IMR-90 (cell line): ENCODE measurements at regions not wholly inside any gene's neighbourhood (a gene's known extent, or its start where the extent isn't known, plus 50 kb on each side); places are given as distances from the start of the nearest gene placed in this dataset.

Experiments used
- ATAC-seq: fragments of 200-7000 bp; cut with Tn5 transposase; 2 replicates; pipeline ENCODE4 v1.9.1; 2020; ENCODE audit warnings: low read depth, mild to moderate bottlenecking, moderate library complexity
- BruUV-seq: library from RNA; stranded (reverse); fragments of 400-500 nt; replicated peaks from 2 replicates; lab custom pipeline; 2021; lab: Mats Ljungman, UMichigan
- CTCF ChIA-PET: fragments of 300-600 bp; formaldehyde crosslinking; extraction: SDS; loops from one replicate; lab custom pipeline; 2021; ENCODE audit warnings: antibody characterized with exemption; lab: Yijun Ruan, JAX
- POLR2A ChIA-PET: fragments of 300-600 bp; sonication (Branson Sonifier 250); formaldehyde crosslinking; loops from one replicate; lab custom pipeline; 2022; ENCODE audit warnings: antibody characterized with exemption; ENCODE audit not compliant: unreplicated experiment; lab: Charles Lee
- DNase-seq: peaks from one replicate; pipeline ENCODE4 v3.0.0; 2013
- H2AFZ ChIP-seq: replicated peaks from 2 replicates; pipeline ENCODE3; 2013; ENCODE audit warnings: low read length, mild to moderate bottlenecking; ENCODE audit not compliant: poor library complexity
- H2AK5ac ChIP-seq: 2 replicates; pipeline ENCODE4 v1.6.1; 2013; ENCODE audit warnings: low read depth, low read length, inconsistent platforms
- H2AK9ac ChIP-seq: replicated peaks from 2 replicates; pipeline ENCODE3; 2013; ENCODE audit warnings: mild to moderate bottlenecking, low read depth, low read length, moderate library complexity; ENCODE audit not compliant: poor library complexity
- H2BK120ac ChIP-seq: 2 replicates; pipeline ENCODE4 v1.6.1; 2013; ENCODE audit warnings: low read depth, low read length, inconsistent platforms
- H2BK15ac ChIP-seq: 3 replicates; pipeline ENCODE4 v1.6.1; 2013; ENCODE audit warnings: low read depth, low read length, inconsistent platforms
- H2BK20ac ChIP-seq: 2 replicates; pipeline ENCODE4 v1.6.1; 2013; ENCODE audit warnings: low read depth, mild to moderate bottlenecking, inconsistent platforms, low read length, moderate library complexity
- H2BK5ac ChIP-seq: 2 replicates; pipeline ENCODE4 v1.6.1; 2013; ENCODE audit warnings: mild to moderate bottlenecking, low read depth, low read length, inconsistent platforms; ENCODE audit not compliant: poor library complexity, severe bottlenecking
- H3K14ac ChIP-seq: replicated peaks from 2 replicates; pipeline ENCODE4 v1.6.1; 2013; ENCODE audit warnings: low read depth, low read length, inconsistent platforms
- H3K18ac ChIP-seq: 2 replicates; pipeline ENCODE4 v1.6.1; 2013; ENCODE audit warnings: low read depth, low read length, control low read depth
- H3K23ac ChIP-seq: 2 replicates; pipeline ENCODE4 v1.6.1; 2013; ENCODE audit warnings: low read depth, low read length, inconsistent platforms
- H3K27ac ChIP-seq: 2 replicates; pipeline ENCODE4 v1.5.1; 2013; ENCODE audit warnings: mild to moderate bottlenecking, control low read depth, low read length; ENCODE audit not compliant: insufficient read depth
- H3K27me3 ChIP-seq: 2 replicates; pipeline ENCODE4 v1.6.1; 2013; ENCODE audit warnings: low read length; ENCODE audit not compliant: control insufficient read depth, insufficient read depth
- H3K36me3 ChIP-seq: 2 replicates; pipeline ENCODE4 v1.6.1; 2013; ENCODE audit warnings: low read length, mixed read lengths; ENCODE audit not compliant: control insufficient read depth, insufficient read depth
- H3K4ac ChIP-seq: 2 replicates; pipeline ENCODE4 v1.6.1; 2013; ENCODE audit warnings: low read depth, low read length, inconsistent platforms
- H3K4me1 ChIP-seq: 2 replicates; pipeline ENCODE4 v1.6.1; 2013; ENCODE audit warnings: low read length, mixed read lengths; ENCODE audit not compliant: control insufficient read depth, insufficient read depth
- H3K4me2 ChIP-seq: 2 replicates; pipeline ENCODE4 v1.6.1; 2013; ENCODE audit warnings: low read depth, mild to moderate bottlenecking, control low read depth, low read length, moderate library complexity
- H3K4me3 ChIP-seq: 2 replicates; pipeline ENCODE4 v1.5.1; 2013; ENCODE audit warnings: low read depth, mild to moderate bottlenecking, control low read depth, low read length, moderate library complexity; ENCODE audit not compliant: insufficient read depth
- H3K56ac ChIP-seq: 2 replicates; pipeline ENCODE4 v1.6.1; 2013; ENCODE audit warnings: low read length, inconsistent platforms; ENCODE audit not compliant: insufficient read depth; ENCODE audit errors: extremely low read depth
- H3K79me1 ChIP-seq, 2 experiments: 2 replicates each; pipeline ENCODE4 v1.6.1; 2013; ENCODE audit warnings: low read length in 2 of 2, inconsistent platforms in 1 of 2, low read depth in 1 of 2
- H3K9ac ChIP-seq: 2 replicates; pipeline ENCODE4 v1.6.1; 2013; ENCODE audit warnings: low read depth, low read length, control low read depth
- H3K9me1 ChIP-seq: 2 replicates; pipeline ENCODE4 v1.6.1; 2013; ENCODE audit warnings: low read length, inconsistent platforms; ENCODE audit not compliant: insufficient read depth
- H3K9me3 ChIP-seq: 2 replicates; pipeline ENCODE4 v1.6.1; 2013; ENCODE audit warnings: low read length; ENCODE audit not compliant: control insufficient read depth, insufficient read depth
- H4K20me1 ChIP-seq: 2 replicates; pipeline ENCODE4 v1.6.1; 2013; ENCODE audit warnings: low read length, inconsistent platforms; ENCODE audit not compliant: insufficient read depth
- H4K5ac ChIP-seq: 2 replicates; pipeline ENCODE4 v1.6.1; 2013; ENCODE audit warnings: mild to moderate bottlenecking, low read depth, low read length, control low read depth
- H4K8ac ChIP-seq, 2 experiments: 2 replicates each; pipeline ENCODE4 v1.6.1; 2013; ENCODE audit warnings: low read depth in 2 of 2, low read length in 2 of 2, control low read depth in 1 of 2, inconsistent platforms in 1 of 2
- H4K91ac ChIP-seq: 2 replicates; pipeline ENCODE4 v1.6.1; 2013; ENCODE audit warnings: low read depth, low read length, inconsistent platforms; ENCODE audit not compliant: insufficient read depth
- BHLHE40 ChIP-seq: fragments of 150-350 bp; IDR thresholded peaks from 2 replicates; pipeline ENCODE4 v1.6.1; 2016; ENCODE audit warnings: mild to moderate bottlenecking, low read depth, low read length
- CEBPB ChIP-seq: IDR thresholded peaks from 2 replicates; pipeline ENCODE4 v1.6.1; 2012; ENCODE audit warnings: low read depth, low read length, improper control_type of control experiment
- CHD1 ChIP-seq: IDR thresholded peaks from 2 replicates; pipeline ENCODE4 v1.6.1; 2012; ENCODE audit warnings: low read depth, low read length, improper control_type of control experiment
- FOS ChIP-seq: fragments of 150-350 bp; IDR thresholded peaks from 2 replicates; pipeline ENCODE4 v1.6.1; 2016; ENCODE audit warnings: low read depth, low read length
- MAFK ChIP-seq: IDR thresholded peaks from 2 replicates; pipeline ENCODE4 v1.6.1; 2012; ENCODE audit warnings: low read depth, low read length, improper control_type of control experiment
- MAZ ChIP-seq: IDR thresholded peaks from 2 replicates; pipeline ENCODE4 v1.6.1; 2012; ENCODE audit warnings: low read depth, mild to moderate bottlenecking, low read length, improper control_type of control experiment, moderate library complexity, borderline replicate concordance
- NFE2L2 ChIP-seq: fragments of 150-350 bp; IDR thresholded peaks from 2 replicates; pipeline ENCODE4 v1.6.1; 2016; ENCODE audit warnings: low read depth, mild to moderate bottlenecking, low read length
- POLR2A ChIP-seq: IDR thresholded peaks from 2 replicates; pipeline ENCODE4 v1.6.1; 2012; ENCODE audit warnings: mild to moderate bottlenecking, low read depth, low read length
- RAD21 ChIP-seq: IDR thresholded peaks from 2 replicates; pipeline ENCODE4 v1.6.1; 2012; ENCODE audit warnings: low read length, improper control_type of control experiment
- RCOR1 ChIP-seq: IDR thresholded peaks from 2 replicates; pipeline ENCODE4 v1.6.1; 2012; ENCODE audit warnings: mild to moderate bottlenecking, low read length, improper control_type of control experiment; ENCODE audit not compliant: insufficient replicate concordance
- RFX5 ChIP-seq: IDR thresholded peaks from 2 replicates; pipeline ENCODE4 v1.8.0; 2012; ENCODE audit warnings: low read depth, mild to moderate bottlenecking, low read length, moderate library complexity
- SMC3 ChIP-seq: fragments of 150-350 bp; IDR thresholded peaks from 2 replicates; pipeline ENCODE4 v1.6.1; 2016; ENCODE audit warnings: low read depth, mild to moderate bottlenecking, antibody characterized with exemption, low read length, moderate library complexity
- WGBS, 2 experiments: methylation state at CpG; one replicate each; pipeline versions ENCODE4 v1.1.5 to v1.1.7; 2013; ENCODE audit warnings: missing lambda C conversion rate in 2 of 2; ENCODE audit not compliant: insufficient read length in 1 of 2; ENCODE audit errors: extremely low coverage in 2 of 2; 5-methylcytosine and 5-hydroxymethylcytosine counted together
- dilution Hi-C: fragments of 300-500 bp; cut with HindIII; formaldehyde crosslinking; loops from one replicate; pipeline ENCODE4 v1.14.3; 2018; ENCODE audit warnings: low sequenced_read_pairs; ENCODE audit not compliant: unreplicated experiment
- in situ Hi-C: fragments of 300-500 bp; cut with MboI; formaldehyde crosslinking; loops from 3 replicates; pipeline ENCODE4 v1.14.3; 2019; ENCODE audit warnings: low sequenced_read_pairs, inconsistent platforms, mixed read lengths
- intact Hi-C: fragments of 100-400 bp; cut with micrococcal nuclease; formaldehyde crosslinking; loops from 2 replicates; pipeline ENCODE4 v1.10.0; 2022
- TF ChIP-seq, protein P1 (sequence below): conservative IDR thresholded peaks from 2 replicates; pipeline ENCODE4 v1.5.1; 2012; ENCODE audit warnings: mild to moderate bottlenecking, low read depth, low read length, improper control_type of control experiment
- TF ChIP-seq, protein P2 (sequence below): fragments of 150-350 bp; IDR thresholded peaks from 2 replicates; pipeline ENCODE4 v1.6.1; 2016; ENCODE audit warnings: low read depth, mild to moderate bottlenecking, low read length, moderate library complexity, borderline replicate concordance
- TF ChIP-seq, protein P3 (sequence below): fragments of 150-350 bp; IDR thresholded peaks from 2 replicates; pipeline ENCODE4 v1.6.1; 2017; ENCODE audit warnings: mild to moderate bottlenecking, antibody characterized with exemption, low read length, low read depth

DNA sequence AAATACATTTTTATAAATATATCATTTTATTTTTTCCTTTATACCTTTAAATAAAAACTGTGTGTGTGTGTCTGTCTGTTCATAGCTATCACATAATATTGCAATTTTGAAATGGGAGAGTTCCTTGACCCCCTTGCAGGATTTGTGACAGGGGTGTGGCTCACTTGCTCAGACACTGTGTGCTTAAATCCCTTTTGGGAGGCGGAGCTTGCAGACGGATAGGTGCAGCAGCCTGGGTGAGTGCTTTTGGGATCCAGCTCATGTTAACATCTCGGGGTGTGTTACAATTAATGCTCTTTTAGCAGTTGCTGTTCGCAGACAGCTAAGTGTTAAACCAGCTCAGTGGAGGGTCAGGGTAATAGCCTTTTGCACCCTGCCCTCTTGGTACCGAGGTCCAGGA, 459.8 kb downstream of the IPMK start:
- no peaks in the 10 kb centered on the region for H4K20me1 ChIP-seq
- no TSS peak for BruUV-seq
- no peaks in the 10 kb centered on the region for H3K9me1 ChIP-seq
- dilution Hi-C loops (no loop called here), intact Hi-C loops (no loop called here), in situ Hi-C loops (no loop called here)
- no peak overlapping the region for H3K27ac ChIP-seq
- no peak overlapping the region for H2AK9ac ChIP-seq
- no peaks in the 10 kb centered on the region for H3K79me1 ChIP-seq
- H2BK15ac ChIP-seq = no peak overlapping the region
- no peak overlapping the region for H2AK5ac ChIP-seq
- no peak for TF ChIP-seq BHLHE40
- TF ChIP-seq, protein P1, sequence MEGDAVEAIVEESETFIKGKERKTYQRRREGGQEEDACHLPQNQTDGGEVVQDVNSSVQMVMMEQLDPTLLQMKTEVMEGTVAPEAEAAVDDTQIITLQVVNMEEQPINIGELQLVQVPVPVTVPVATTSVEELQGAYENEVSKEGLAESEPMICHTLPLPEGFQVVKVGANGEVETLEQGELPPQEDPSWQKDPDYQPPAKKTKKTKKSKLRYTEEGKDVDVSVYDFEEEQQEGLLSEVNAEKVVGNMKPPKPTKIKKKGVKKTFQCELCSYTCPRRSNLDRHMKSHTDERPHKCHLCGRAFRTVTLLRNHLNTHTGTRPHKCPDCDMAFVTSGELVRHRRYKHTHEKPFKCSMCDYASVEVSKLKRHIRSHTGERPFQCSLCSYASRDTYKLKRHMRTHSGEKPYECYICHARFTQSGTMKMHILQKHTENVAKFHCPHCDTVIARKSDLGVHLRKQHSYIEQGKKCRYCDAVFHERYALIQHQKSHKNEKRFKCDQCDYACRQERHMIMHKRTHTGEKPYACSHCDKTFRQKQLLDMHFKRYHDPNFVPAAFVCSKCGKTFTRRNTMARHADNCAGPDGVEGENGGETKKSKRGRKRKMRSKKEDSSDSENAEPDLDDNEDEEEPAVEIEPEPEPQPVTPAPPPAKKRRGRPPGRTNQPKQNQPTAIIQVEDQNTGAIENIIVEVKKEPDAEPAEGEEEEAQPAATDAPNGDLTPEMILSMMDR = no peak
- no peak for TF ChIP-seq RCOR1
- TF ChIP-seq SMC3 = no peak
- no peak for TF ChIP-seq POLR2A
- no peak for TF ChIP-seq RAD21
- no peak for TF ChIP-seq FOS
- no peak for TF ChIP-seq CHD1
- TF ChIP-seq RFX5 = no peak
- no peak for TF ChIP-seq CEBPB
- no peak for TF ChIP-seq NFE2L2
- TF ChIP-seq, protein P2, sequence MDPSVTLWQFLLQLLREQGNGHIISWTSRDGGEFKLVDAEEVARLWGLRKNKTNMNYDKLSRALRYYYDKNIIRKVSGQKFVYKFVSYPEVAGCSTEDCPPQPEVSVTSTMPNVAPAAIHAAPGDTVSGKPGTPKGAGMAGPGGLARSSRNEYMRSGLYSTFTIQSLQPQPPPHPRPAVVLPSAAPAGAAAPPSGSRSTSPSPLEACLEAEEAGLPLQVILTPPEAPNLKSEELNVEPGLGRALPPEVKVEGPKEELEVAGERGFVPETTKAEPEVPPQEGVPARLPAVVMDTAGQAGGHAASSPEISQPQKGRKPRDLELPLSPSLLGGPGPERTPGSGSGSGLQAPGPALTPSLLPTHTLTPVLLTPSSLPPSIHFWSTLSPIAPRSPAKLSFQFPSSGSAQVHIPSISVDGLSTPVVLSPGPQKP = no peak
- TF ChIP-seq MAFK = no peak
- TF ChIP-seq, protein P3, sequence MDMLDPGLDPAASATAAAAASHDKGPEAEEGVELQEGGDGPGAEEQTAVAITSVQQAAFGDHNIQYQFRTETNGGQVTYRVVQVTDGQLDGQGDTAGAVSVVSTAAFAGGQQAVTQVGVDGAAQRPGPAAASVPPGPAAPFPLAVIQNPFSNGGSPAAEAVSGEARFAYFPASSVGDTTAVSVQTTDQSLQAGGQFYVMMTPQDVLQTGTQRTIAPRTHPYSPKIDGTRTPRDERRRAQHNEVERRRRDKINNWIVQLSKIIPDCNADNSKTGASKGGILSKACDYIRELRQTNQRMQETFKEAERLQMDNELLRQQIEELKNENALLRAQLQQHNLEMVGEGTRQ = no peak
- no peak for TF ChIP-seq MAZ
- no peaks in the 10 kb centered on the region for H3K36me3 ChIP-seq
- no peak overlapping the region for H2AFZ ChIP-seq
- WGBS, 2 experiments = no CpG with 5 or more reads among the region's 5 CpGs
- ChIA-PET CTCF (no interaction called here), POLR2A (no interaction called here)
- no peak overlapping the region for H4K91ac ChIP-seq
- H3K9ac ChIP-seq = no peak overlapping the region
- H3K14ac ChIP-seq = no peak overlapping the region
- H2BK120ac ChIP-seq = no peak overlapping the region
- no peaks in the 10 kb centered on the region for H3K4me1 ChIP-seq
- H3K56ac ChIP-seq = no peak overlapping the region
- H4K8ac ChIP-seq = no peak overlapping the region
- no peak overlapping the region for H3K4me3 ChIP-seq
- H2BK20ac ChIP-seq = no peak overlapping the region
- H3K27me3 ChIP-seq = no peaks in the 10 kb centered on the region
- no peak overlapping the region for H3K23ac ChIP-seq
- H3K9me3 ChIP-seq = peaks cover 2% of the 10 kb centered on the region; the same call in 1 of the 2 replicates
- no peak overlapping the region for H4K5ac ChIP-seq
- DNase-seq (no peak), ATAC-seq (no peak)
- H3K18ac ChIP-seq = no peak overlapping the region
- H2BK5ac ChIP-seq = no peak overlapping the region
- no peak overlapping the region for H3K4ac ChIP-seq
- H3K4me2 ChIP-seq = no peak overlapping the region
